H9 (cell line): ENCODE measurements at regions not wholly inside any gene's neighbourhood (a gene's known extent, or its start where the extent isn't known, plus 50 kb on each side); places are given as distances from the start of the nearest gene placed in this dataset.

Experiments used
- DNase-seq: peaks from one replicate; pipeline ENCODE4 v3.0.0-alpha.2; 2017
- H2AFZ ChIP-seq: one replicate; pipeline ENCODE4 v1.6.1; 2013; ENCODE audit warnings: mild to moderate bottlenecking, low read length, control low read depth, moderate library complexity
- H2AK5ac ChIP-seq: 2 replicates; pipeline ENCODE4 v1.6.1; 2013; ENCODE audit warnings: low read length, control low read depth, mixed read lengths; ENCODE audit not compliant: insufficient read length
- H2BK120ac ChIP-seq: one replicate; pipeline ENCODE4 v1.6.1; 2013; ENCODE audit warnings: low read depth, mild to moderate bottlenecking, low read length, control low read depth, inconsistent platforms; ENCODE audit not compliant: poor library complexity, severe bottlenecking
- H2BK12ac ChIP-seq: 2 replicates; pipeline ENCODE4 v1.6.1; 2013; ENCODE audit warnings: low read length, control low read depth, mixed read lengths, low read depth; ENCODE audit not compliant: insufficient read length
- H2BK15ac ChIP-seq: 2 replicates; pipeline ENCODE4 v1.6.1; 2013; ENCODE audit warnings: low read depth, low read length, control low read depth
- H2BK20ac ChIP-seq: one replicate; pipeline ENCODE4 v1.6.1; 2013; ENCODE audit warnings: low read depth, mild to moderate bottlenecking, low read length, control low read depth, inconsistent platforms; ENCODE audit not compliant: poor library complexity, severe bottlenecking
- H2BK5ac ChIP-seq: 2 replicates; pipeline ENCODE4 v1.6.1; 2013; ENCODE audit warnings: low read length, control low read depth, mixed read lengths; ENCODE audit not compliant: insufficient read length
- H3K14ac ChIP-seq: 2 replicates; pipeline ENCODE4 v1.6.1; 2013; ENCODE audit warnings: low read length, control low read depth; ENCODE audit not compliant: insufficient read depth
- H3K18ac ChIP-seq: 2 replicates; pipeline ENCODE4 v1.6.1; 2013; ENCODE audit warnings: low read depth, mild to moderate bottlenecking, mixed read lengths, low read length, control low read depth; ENCODE audit not compliant: insufficient read length
- H3K23ac ChIP-seq: 2 replicates; pipeline ENCODE4 v1.6.1; 2013; ENCODE audit warnings: low read length, control low read depth, mixed read lengths, low read depth; ENCODE audit not compliant: insufficient read length
- H3K23me2 ChIP-seq: 2 replicates; pipeline ENCODE4 v1.6.1; 2013; ENCODE audit warnings: low read depth, mild to moderate bottlenecking, mixed read lengths, low read length, control low read depth; ENCODE audit not compliant: insufficient read length, poor library complexity, severe bottlenecking
- H3K27ac ChIP-seq: 2 replicates; pipeline ENCODE4 v1.5.1; 2013; ENCODE audit warnings: low read length, control low read depth, mixed read lengths, low read depth; ENCODE audit not compliant: insufficient read length
- H3K27me3 ChIP-seq: 2 replicates; pipeline ENCODE4 v1.6.1; 2013; ENCODE audit warnings: low read length, control low read depth, inconsistent platforms; ENCODE audit not compliant: insufficient read depth
- H3K4ac ChIP-seq: 2 replicates; pipeline ENCODE4 v1.6.1; 2013; ENCODE audit warnings: low read depth, mild to moderate bottlenecking, control low read depth, inconsistent platforms, low read length, moderate library complexity
- H3K4me1 ChIP-seq: 2 replicates; pipeline ENCODE4 v1.6.1; 2013; ENCODE audit warnings: low read length, control low read depth, inconsistent platforms; ENCODE audit not compliant: insufficient read depth
- H3K4me2 ChIP-seq: 2 replicates; pipeline ENCODE4 v1.6.1; 2013; ENCODE audit warnings: low read length, control low read depth, mixed read lengths; ENCODE audit not compliant: insufficient read length, insufficient read depth
- H3K56ac ChIP-seq: 2 replicates; pipeline ENCODE4 v1.6.1; 2013; ENCODE audit warnings: low read depth, mild to moderate bottlenecking, mixed read lengths, low read length, control low read depth; ENCODE audit not compliant: insufficient read length
- H3K79me1 ChIP-seq: 2 replicates; pipeline ENCODE4 v1.6.1; 2013; ENCODE audit warnings: low read depth, mild to moderate bottlenecking, moderate library complexity, low read length, control low read depth, inconsistent platforms; ENCODE audit not compliant: insufficient read depth, poor library complexity, severe bottlenecking
- H3K79me2 ChIP-seq: 2 replicates; pipeline ENCODE4 v1.6.1; 2013; ENCODE audit warnings: low read length, control low read depth, inconsistent platforms; ENCODE audit not compliant: insufficient read depth
- H3K9ac ChIP-seq: 2 replicates; pipeline ENCODE4 v1.6.1; 2013; ENCODE audit warnings: low read length, control low read depth, mixed read lengths; ENCODE audit not compliant: insufficient read length; ENCODE audit errors: extremely low read depth
- H3K9me3 ChIP-seq: one replicate; pipeline ENCODE4 v1.6.1; 2013; ENCODE audit warnings: low read depth, low read length, inconsistent platforms; ENCODE audit not compliant: control insufficient read depth
- H3T11ph ChIP-seq: one replicate; pipeline ENCODE4 v1.6.1; 2013; ENCODE audit warnings: mild to moderate bottlenecking, low read length, control low read depth, inconsistent platforms
- H4K20me1 ChIP-seq: one replicate; pipeline ENCODE4 v1.6.1; 2013; ENCODE audit not compliant: control insufficient read depth, insufficient read length, insufficient read depth
- H4K5ac ChIP-seq: 2 replicates; pipeline ENCODE4 v1.6.1; 2013; ENCODE audit warnings: low read depth, mild to moderate bottlenecking, mixed read lengths, low read length, control low read depth; ENCODE audit not compliant: insufficient read length
- H4K8ac ChIP-seq: replicated peaks from 2 replicates; pipeline ENCODE4 v1.6.1; 2013; ENCODE audit warnings: low read length, control low read depth, mixed read lengths, low read depth; ENCODE audit not compliant: insufficient read length
- H4K91ac ChIP-seq: 2 replicates; pipeline ENCODE4 v1.6.1; 2013; ENCODE audit warnings: low read depth, mild to moderate bottlenecking, moderate library complexity, mixed read lengths, low read length, control low read depth; ENCODE audit not compliant: insufficient read length
- H3K27ac Mint-ChIP-seq, 3 experiments: 2 replicates in 2 of 3; 3 replicates in 1 of 3; pipeline ENCODE4 v1.8.0; 2020 to 2021; ENCODE audit warnings: mixed read lengths in 3 of 3, mild to moderate bottlenecking in 1 of 3, moderate library complexity in 1 of 3
- H3K27me3 Mint-ChIP-seq: 2 replicates; pipeline ENCODE4 v1.8.0; 2021; ENCODE audit warnings: low read depth, mild to moderate bottlenecking, moderate library complexity, mixed read lengths
- H3K36me3 Mint-ChIP-seq, 3 experiments: 2 replicates in 2 of 3; 3 replicates in 1 of 3; pipeline ENCODE4 v1.8.0; 2020 to 2021; ENCODE audit warnings: low read depth in 3 of 3, mixed read lengths in 3 of 3; ENCODE audit not compliant: insufficient read depth in 1 of 3
- H3K4me1 Mint-ChIP-seq, 2 experiments: 2 replicates each; pipeline ENCODE4 v1.8.0; 2020; ENCODE audit warnings: mixed read lengths in 2 of 2
- H3K4me3 Mint-ChIP-seq, 2 experiments: 2 replicates in 1 of 2; 3 replicates in 1 of 2; pipeline ENCODE4 v1.8.0; 2020 to 2021; ENCODE audit warnings: mild to moderate bottlenecking in 2 of 2, mixed read lengths in 2 of 2, moderate library complexity in 1 of 2
- H3K9me3 Mint-ChIP-seq, 2 experiments: 2 replicates in 1 of 2; 3 replicates in 1 of 2; pipeline ENCODE4 v1.8.0; 2020; ENCODE audit warnings: mild to moderate bottlenecking in 2 of 2, mixed read lengths in 2 of 2, moderate library complexity in 1 of 2
- CTCF ChIP-seq: fragments of 200-600 bp; sonication (generic); conservative IDR thresholded peaks from 3 replicates; pipeline ENCODE4 v1.8.0; 2021; ENCODE audit warnings: antibody characterized with exemption, mild to moderate bottlenecking
- WGBS: extraction: QIAGEN DNeasy Blood & Tissue Kit; methylation state at CpG from one replicate; pipeline ENCODE4 v1.1.7; 2013; ENCODE audit warnings: missing lambda C conversion rate, low lambda C conversion rate, mixed read lengths; ENCODE audit not compliant: insufficient read length; ENCODE audit errors: extremely low coverage; 5-methylcytosine and 5-hydroxymethylcytosine counted together

- no peaks in the 10 kb centered on the region for H3K79me2 ChIP-seq
- no peak overlapping the region for H3K4ac ChIP-seq
- H4K20me1 ChIP-seq = no peaks in the 10 kb centered on the region
- H4K91ac ChIP-seq = no peak overlapping the region
- H3K23me2 ChIP-seq = no peaks in the 10 kb centered on the region
- Mint-ChIP-seq H3K27ac (no peak overlapping the region), H3K9me3 (no peaks in the 10 kb centered on the region; a peak in 1 of 5 replicates), H3K4me3 (no peak overlapping the region), H3K36me3 (no peaks in the 10 kb centered on the region), H3K4me1 (no peaks in the 10 kb centered on the region), H3K27me3 (no peaks in the 10 kb centered on the region; the same call in none of the 2 replicates)
- TF ChIP-seq CTCF = no peak
- H2BK12ac ChIP-seq = no peak overlapping the region
- H3K14ac ChIP-seq = no peak overlapping the region
- H3K79me1 ChIP-seq = no peaks in the 10 kb centered on the region
- H4K5ac ChIP-seq = no peak overlapping the region
- WGBS = no CpG with 5 or more reads among the region's 16 CpGs
- no peaks in the 10 kb centered on the region for H3K27me3 ChIP-seq
- H4K8ac ChIP-seq = no peak overlapping the region
- no peak overlapping the region for H2BK5ac ChIP-seq
- no peak overlapping the region for H3K27ac ChIP-seq
- H3K23ac ChIP-seq = no peak overlapping the region
- H2BK120ac ChIP-seq = no peak overlapping the region
- H2BK15ac ChIP-seq = no peak overlapping the region
- no peak overlapping the region for H3K4me2 ChIP-seq
- H3T11ph ChIP-seq = no peak overlapping the region
- no peaks in the 10 kb centered on the region for H3K9me3 ChIP-seq
- H3K4me1 ChIP-seq = no peaks in the 10 kb centered on the region
- no peak overlapping the region for H2BK20ac ChIP-seq
- no peak overlapping the region for H3K9ac ChIP-seq
- no peak overlapping the region for H2AFZ ChIP-seq
- H2AK5ac ChIP-seq = no peak overlapping the region
- H3K18ac ChIP-seq = no peak overlapping the region
- no peak for DNase-seq
- no peak overlapping the region for H3K56ac ChIP-seq
Measured at GRCh38 chr22:49162841-49163240, 664.8 kb downstream of the BRD1 start.
